PFSK-1 (cell line): ENCODE measurements at regions not wholly inside any gene's neighbourhood (a gene's known extent, or its start where the extent isn't known, plus 50 kb on each side); places are given as distances from the start of the nearest gene placed in this dataset.

Source experiments
- POLR2AphosphoS5 ChIP-seq: IDR thresholded peaks from 2 replicates; pipeline ENCODE4 v1.6.1; 2012; ENCODE audit warnings: low read depth, mild to moderate bottlenecking, control low read depth, low read length, moderate library complexity
- SIN3A ChIP-seq: IDR thresholded peaks from 2 replicates; pipeline ENCODE4 v1.6.1; 2012; ENCODE audit warnings: mild to moderate bottlenecking, low read length, moderate library complexity, borderline replicate concordance; ENCODE audit not compliant: insufficient read depth

GRCh38 chr2:164439885-164440284 is 181.4 kb downstream of the GRB14 start:
- no peak for TF ChIP-seq POLR2AphosphoS5
- no peak for TF ChIP-seq SIN3A
